GM21723 (cell line): ENCODE measurements at regions not wholly inside any gene's neighbourhood (a gene's known extent, or its start where the extent isn't known, plus 50 kb on each side); places are given as distances from the start of the nearest gene placed in this dataset.
"Not testable (repeated sequence)": the region's sequence is repeated elsewhere in the genome, so short reads cannot be mapped to it uniquely, and the experiment has no call there.

Experiments used
- ATAC-seq: cut with Tn5 transposase; IDR thresholded peaks from one replicate; pipeline ENCODE4 v1.9.1; 2021; ENCODE audit warnings: mild to moderate bottlenecking, moderate library complexity; ENCODE audit not compliant: unreplicated experiment

DNA sequence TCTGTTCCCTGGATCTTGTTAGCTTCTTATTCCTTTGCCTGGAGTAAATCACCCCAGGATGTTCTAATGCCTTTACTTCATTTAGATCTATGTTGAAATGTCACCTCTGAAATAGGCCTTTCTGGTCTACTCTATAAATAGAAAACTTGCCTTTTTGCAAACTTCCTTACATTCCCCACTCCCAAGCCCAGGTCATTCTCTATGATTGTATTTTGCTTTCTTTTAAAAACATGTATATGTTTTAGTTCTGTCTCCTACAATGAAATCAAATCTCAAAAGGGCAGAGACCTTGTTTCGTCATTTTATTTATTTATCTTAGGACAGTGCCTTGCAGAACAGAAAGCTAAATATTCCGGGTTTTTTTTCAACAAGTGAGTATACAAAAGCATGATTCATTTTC, 1657.7 kb upstream of the C9orf72 start:
- ATAC-seq: no peak

DNA sequence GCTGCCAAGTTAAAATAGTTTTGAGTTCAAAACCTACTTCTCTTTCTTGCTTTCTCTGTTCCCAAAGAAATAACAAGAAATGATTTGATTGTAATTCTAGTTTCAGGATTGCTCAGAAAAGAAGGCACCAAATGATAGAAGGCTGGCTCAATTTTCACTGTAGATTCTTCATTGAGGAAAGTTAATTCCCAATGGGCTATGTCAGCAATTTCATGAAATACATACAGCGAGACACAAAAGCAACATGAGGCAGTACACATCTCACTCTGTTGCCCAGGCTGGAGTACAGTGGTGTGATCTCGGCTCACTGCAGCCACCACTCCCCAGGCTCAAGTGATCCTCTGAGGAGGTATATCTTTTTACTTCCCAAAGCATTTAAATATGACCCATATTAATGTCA, 1659.9 kb upstream of the C9orf72 start:
- ATAC-seq: no peak

DNA sequence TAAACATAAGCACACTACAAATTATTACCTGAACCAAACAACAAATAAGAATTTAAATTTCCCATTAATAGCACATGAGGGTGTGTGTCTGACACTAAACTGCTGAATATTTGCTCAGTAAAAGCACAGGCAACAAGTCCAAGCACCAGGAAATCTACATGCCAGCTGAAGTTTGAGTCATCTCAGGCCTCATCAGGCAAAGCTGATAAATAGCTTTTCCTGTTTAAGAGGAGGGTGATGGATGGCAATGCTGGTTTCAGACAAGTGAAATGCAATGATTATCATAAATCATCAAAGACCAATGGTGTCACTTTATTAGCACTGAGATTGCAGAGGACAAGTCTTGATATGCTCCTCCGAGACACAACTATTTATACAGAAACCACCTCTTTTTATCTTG, 1668.0 kb upstream of the C9orf72 start:
- no peak for ATAC-seq

DNA sequence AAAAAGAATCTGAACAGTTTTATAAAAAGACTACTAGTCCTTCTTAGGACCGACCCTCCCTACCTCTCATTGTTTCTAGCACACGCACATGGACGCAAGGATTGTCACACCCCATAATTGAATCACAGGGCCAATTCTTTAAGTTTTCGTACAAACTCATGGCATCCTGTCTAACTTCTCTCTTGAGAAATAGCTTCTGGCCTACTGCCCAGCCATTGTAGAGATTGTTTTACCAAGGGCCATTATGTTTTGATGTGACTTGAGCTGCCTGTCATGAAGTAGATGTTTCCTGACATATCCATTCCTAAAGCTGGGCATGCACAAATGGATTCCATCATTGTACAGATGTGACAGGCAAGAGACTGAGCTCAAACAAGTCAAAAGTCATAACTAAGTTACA, 1672.1 kb upstream of the C9orf72 start:
- no peak for ATAC-seq

DNA sequence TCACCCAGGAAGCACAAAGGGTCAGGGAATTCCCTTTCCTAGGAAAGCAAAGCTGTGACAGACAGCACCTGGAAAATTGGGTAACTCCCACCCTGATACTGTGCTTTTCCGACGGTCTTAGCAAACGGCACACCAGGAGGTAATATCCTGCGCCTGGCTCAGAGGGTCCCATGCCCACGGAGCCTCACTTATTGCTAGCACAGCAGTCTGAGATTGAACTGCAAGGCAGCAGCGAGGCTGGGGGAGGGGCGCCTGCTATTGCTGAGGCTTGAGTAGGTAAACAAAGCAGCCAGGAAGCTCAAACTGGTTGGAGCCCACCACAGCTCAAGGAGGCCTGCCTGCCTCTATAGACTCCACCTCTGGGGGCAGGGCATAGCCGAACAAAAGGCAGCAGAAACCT, 1697.1 kb upstream of the C9orf72 start:
- ATAC-seq: not testable (repeated sequence)

DNA sequence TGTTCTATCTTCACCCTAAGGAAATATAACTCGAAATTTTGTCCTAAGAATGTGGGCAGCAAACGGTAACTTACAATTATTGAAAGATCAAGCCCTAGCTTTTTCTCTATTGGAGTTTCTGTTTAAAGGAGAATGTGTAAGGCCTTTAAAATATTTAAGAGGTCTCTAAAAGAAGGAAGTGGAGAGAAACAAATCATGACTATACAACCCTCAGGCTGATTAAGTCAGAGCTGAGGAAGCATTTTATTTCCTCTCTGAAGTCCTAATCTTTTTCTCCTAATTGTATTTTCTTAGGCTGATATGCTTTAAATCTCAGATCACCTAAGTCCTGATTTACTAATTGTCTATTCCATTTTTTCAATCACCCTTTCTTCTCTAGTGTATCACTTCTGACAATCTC, 1708.8 kb upstream of the C9orf72 start:
- ATAC-seq: no peak

DNA sequence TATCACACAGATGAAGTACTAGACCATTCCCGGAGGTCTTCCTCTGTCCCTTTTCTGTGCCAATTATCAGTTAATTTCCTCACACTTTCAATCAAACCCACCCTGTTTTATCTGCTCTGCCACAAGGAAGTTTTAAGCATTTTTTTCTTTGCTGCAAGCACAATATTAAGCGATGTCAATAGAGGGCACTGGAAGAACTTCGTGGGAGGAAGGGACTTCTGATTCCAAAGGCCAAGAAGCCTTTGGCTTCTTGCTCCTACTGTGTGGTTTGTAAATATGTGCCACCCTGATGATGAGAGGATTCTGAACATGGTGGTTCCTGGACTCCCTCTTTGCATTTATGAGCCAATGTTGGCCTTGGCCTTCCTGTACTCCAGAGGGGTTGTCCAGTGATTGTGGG, 1712.5 kb upstream of the C9orf72 start:
- no peak for ATAC-seq

DNA sequence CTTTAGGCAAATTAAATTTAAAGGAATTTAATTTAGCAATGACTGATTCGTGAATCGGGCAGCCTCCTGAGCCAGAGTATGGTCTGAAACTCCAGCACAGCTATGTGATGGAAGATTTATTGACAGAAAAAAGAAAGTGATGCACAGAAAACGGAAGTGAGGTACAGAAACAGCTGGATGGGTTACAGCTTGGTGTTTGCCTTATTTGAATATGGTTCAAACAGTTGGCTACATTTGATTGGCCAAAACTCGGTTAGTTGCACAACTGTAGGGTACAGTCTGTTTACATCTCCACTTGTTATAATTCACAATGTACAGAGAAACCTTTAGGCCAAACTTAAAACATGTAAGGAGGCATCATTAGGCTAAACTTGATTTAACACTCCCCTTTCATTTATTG, 1716.1 kb upstream of the C9orf72 start:
- ATAC-seq: no peak

DNA sequence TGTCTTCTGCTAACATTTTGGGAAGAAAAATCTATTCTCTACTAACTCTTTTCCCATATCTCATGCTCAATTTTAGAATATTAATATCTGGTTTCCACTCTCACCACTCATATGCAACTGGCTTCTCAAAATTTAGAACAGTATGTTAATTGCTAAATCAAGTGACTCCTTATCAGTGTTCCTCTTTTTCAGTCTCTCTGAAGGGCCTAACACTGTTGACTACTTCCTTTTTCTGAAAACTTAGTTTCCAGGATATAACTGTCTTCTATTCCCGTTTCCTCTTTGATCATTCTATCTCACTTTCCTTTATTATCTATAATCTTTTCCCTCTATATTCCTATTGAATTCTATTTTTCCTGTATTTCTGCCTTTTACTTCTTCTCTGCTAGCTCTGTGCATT, 1717.2 kb upstream of the C9orf72 start:
- no peak for ATAC-seq

DNA sequence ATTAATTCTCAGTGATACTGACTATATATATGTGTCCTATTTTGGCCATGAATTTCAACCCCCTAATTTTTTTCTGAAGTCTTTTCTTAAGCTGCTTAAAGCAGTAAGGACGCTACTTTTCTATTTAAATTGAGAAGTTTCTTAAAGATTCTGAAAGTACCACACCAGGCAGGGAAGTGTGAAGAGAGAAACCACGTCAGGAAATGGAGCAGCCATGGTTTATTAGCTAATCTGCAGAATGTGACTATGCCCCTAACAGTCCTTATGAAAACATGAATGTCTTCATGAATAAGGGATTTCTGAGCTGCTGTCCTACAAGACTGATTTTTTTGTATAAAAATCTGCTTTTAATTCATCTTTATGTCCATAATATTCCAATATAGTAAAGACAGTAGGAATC, 1724.3 kb upstream of the C9orf72 start:
- ATAC-seq: no peak

DNA sequence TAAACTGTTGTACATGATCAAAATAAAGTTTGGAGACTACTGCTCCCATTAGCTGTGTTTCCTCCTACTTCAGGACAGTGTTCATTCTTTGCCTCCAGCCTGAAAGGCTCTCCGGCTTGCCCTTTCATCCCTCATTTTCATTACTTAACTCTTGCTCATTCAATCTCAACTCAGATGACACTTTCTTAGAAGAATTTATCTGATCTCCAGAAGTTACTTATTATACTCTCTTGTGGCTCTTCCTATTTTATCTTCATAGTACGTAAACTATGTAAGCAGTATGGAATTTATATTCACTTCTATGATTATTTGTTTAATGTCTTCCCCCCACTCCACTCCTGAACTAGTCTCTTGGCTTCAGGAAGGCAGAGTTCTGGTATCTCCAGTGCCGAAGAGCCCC, 1737.9 kb upstream of the C9orf72 start:
- ATAC-seq: no peak

DNA sequence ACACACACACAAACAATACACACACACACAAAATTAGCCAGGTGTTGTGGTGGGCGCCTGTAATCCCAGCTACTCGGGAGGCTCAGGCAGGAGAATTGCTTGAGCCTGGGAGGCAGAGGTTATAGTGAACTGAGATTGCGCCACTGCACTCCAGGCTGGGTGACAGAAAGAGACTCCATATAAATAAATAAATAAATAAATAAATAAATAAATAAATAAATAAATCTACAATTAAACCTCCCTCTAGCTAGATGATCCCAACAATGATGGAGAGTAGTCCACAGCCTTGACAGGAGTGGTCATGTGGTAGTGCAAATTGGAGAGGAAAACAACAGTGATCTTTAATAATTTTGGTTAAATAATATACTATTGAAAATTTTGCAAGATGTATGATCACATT, 1739.0 kb upstream of the C9orf72 start:
- no peak for ATAC-seq

DNA sequence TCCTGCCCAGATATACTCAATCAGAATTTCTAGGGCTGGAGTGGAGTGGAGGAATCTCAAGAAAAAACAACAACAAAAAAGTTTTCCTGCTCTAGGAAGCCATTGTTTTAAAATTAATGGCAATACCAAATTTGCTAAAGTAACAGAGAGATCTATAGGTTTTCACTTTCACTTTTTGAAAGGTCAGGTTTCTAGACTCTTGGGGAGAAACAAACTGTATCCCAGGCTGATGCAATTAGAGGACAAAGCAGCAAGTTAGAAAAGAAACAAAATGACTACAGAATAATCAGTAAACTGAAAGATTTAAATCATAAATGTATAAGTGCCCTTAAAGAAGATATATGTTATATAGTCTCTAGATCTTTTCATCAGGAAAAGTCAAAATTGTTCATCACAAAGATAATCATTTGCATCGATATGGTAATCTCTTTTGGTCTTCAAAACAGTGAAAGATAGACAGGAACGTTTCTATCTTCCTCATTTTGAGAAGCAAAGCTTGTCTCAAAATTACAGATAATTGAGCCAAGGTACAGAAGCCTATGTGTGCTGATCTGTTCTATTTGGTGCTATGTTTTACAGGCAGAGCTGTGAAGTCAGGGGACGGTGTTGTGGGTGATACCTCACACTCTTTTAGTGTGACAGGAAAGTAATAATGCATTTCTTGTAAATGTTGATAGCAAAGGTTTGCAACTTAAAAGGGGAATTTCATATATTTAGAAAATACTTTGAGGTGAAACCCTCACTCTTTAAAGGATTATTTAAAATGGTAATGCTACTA, 1746.6 kb upstream of the C9orf72 start:
- ATAC-seq: no peak

DNA sequence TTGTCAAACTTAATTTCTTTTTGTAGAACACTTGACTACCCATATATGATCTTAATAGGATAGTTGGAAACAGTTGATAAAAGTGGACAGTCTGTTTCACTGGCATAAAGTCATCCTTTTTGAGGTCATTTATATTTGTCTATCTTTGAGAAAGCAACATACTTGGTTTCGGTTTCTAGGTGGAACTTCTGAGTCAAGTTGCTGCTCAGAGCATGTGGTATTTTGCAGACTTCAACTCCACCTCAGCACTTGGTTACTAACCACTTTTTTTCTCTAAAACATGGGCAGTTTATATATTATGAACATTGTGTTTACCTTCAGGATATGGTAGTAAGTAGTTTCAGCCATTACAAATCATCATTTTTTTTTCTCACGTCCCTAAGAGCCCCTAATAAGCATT, 1749.0 kb upstream of the C9orf72 start:
- peak; percentile 65 for ATAC-seq

DNA sequence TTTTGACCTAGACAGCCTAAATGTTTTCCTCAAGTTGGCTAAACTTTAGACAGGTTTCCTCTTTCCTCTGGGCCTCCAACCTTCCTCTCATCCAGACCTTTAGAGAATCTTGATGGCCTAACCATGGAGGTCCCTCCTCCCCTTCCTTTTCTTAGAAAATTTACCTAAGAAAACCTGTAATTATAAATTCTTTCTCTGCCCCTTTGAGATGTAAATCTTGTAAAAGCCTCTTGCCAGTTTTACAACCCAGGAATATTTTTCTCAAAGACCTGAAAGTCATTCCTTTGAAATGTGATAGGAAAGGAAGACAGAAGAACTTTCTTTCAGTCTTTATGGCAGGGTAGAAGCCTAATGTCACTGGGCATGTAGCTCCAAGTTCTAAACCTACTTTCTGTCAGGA, 1752.6 kb upstream of the C9orf72 start:
- no peak for ATAC-seq

DNA sequence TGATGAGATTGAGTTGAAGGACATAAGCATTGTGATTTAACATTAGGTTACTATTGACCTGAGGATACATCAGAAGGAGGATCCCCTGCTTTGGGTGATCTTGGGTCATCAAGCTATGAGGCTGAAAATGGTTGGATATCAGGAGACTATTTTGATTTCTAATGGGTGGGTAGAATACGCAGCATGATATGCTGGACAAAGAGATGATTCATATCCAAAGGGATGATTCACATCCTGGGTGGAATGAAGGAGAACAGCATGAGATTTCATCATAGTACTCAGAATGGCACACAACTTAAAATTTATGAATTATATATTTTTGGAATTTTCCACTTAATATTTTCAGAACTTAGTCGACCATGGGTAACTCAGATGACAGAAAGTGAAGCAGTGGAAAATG, 1759.5 kb upstream of the C9orf72 start:
- no peak for ATAC-seq

DNA sequence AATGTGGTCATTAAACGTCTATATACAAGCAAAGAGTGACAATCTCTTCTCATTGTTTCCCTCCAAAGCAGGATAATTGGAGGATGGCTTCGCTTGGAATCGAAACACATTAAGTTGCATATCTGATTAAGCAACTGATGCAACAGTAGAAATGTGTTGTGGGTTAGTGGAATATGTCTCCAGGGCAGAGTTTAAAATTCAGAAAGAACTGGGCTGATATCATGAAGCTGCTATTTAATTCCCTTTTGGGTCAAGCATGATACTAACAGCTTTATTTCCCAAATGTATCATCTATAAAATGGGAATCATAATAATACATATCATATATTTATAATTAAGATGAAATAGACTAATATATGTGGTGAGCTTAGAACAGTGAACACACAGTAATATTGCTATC, 1763.0 kb upstream of the C9orf72 start:
- no peak for ATAC-seq

DNA sequence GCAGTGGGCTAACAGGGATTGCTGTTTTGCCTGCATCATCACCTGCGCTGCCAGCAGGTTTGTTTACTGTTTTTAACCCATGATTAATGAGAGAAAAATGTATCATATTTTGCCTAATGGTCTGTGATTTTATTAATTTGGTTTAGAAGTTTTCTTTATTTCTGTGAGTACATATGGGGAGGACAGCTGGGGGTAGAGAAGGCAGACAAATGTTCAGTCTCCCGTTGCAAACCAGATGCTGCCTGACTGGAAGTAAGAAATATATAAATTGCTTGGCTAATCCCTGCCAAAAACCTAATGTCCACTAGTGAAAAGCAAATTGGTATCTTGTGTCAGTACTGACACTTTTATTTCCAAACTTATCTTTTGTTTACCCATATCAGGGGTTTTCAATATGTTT, 1766.1 kb upstream of the C9orf72 start:
- ATAC-seq: no peak

DNA sequence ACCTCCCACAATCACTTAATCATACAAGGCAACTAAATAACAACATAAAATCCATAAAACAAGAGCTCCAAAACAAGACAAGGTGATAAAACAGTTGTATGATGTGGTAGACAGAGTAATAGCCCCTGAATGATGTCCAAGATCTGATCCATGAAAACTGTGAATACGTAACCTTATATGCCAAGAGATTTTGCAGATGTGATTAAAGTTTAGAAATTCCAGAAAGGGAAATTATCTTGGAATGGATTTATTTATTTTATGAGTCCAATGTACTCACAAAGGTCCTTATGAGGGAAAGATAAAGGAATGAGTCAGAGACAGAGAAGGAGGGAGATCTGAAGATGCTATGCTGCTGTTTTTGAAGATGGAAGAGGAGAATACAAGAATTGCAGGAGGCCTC, 1775.7 kb upstream of the C9orf72 start:
- no peak for ATAC-seq

DNA sequence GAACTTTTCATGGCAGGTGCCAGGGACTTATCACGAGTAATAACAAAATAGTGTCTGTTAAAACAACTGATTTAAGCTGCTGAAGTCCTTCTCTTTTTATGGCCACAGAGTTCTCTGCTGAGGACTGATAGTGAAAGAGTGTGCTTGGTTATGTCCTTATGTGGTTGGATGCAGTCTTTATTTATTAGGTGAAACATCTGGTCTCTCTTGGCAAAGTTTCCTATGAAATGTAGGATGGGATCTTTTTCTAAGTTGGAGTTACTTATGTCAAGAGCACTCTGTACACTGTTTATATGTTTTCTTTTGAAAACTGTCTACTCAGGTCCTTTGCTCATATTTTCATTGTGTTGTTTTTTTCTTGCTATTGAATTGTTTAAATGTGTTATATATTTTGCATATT, 1816.1 kb upstream of the C9orf72 start:
- ATAC-seq: no peak

DNA sequence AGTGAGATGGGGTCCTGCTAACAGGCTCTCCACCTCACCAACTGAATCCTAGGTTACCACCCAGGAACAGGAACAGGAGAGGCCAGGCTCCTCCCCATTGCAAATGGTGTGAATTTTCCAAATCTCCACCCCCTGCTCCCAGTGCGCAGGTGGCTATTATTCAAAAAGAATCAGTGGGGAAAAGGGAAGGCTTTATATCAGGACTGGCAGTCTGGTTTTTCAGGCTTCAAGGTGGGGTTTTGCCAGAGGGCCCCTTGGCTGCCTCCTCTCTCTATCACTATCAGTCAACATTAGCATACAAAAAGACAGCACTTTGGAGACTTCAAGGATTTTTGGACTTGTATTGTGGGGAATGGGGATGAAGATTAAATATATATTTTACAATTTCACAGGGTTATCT, 1817.6 kb upstream of the C9orf72 start:
- no peak for ATAC-seq

DNA sequence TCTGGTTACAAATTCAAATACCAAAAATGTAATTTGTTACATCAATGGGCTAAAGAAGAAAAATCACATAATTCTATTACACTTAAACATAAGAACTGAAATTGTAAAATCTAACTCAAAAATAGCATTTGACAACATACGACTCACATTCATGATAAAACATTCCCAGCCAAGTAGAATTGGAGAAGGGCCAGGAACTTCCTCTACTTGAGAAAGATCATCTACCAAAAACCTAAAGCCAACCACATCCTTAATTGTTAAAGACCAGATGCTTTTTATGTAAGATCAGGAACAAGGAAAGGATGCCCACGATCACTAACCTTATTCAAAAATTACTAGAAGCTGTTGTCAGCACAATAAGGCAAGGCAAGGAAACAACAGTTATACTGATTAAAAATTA, 1819.8 kb upstream of the C9orf72 start:
- no peak for ATAC-seq

DNA sequence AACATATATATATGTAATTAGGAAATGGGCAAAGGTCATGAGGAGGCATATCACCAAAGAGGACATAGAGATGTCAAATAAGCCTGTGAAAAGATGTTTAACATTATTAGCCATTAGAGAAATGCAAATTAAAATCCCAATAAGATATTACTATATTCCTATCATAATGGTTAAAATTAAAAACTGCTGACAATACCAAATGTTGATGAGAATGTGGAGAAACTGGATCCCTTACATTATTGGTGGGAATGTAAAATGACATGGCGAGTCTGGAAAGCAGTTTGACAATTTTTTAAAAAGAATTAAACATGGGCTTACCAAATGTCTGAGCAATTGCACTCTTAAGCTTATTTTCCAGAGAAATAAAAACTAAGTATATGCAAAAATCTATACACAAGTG, 1821.6 kb upstream of the C9orf72 start:
- no peak for ATAC-seq
